Cardiac septum (tissue), 1 donor: ENCODE measurements at regions not wholly inside any gene's neighbourhood (a gene's known extent, or its start where the extent isn't known, plus 50 kb on each side); places are given as distances from the start of the nearest gene placed in this dataset.

ENCODE experiments used
- DNase-seq: peaks from one replicate; pipeline ENCODE4 v3.0.0-alpha.2; 2020; ENCODE audit warnings: low spot score
- intact Hi-C: fragments of 100-400 bp; cut with DNase I; formaldehyde crosslinking; loops from one replicate; pipeline ENCODE4 v1.14.0; 2022
- donor health status: DM: no; HTN: no; CAD: no.

DNA sequence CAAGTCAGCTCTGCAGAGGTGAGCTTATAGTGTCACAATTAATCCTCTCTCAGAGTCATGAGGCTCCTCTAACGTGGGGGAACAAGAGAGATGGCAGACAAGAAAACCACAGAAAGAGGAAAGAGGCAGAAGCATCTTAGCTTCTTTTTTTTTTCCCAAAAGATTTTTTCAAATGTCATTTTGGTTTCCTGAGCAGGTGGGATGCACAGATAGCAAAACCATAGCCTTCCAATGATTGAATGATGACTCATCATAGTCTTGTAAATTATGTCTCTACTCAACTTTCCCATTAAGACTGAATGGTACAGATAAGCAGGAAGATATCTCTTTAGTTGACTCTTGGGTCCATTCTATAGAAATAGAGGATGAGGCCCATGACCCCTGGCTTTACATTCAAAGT lies 162.8 kb upstream of the ZFHX3 start:
- no peak for DNase-seq
- intact Hi-C loops, result no loop called here

DNA sequence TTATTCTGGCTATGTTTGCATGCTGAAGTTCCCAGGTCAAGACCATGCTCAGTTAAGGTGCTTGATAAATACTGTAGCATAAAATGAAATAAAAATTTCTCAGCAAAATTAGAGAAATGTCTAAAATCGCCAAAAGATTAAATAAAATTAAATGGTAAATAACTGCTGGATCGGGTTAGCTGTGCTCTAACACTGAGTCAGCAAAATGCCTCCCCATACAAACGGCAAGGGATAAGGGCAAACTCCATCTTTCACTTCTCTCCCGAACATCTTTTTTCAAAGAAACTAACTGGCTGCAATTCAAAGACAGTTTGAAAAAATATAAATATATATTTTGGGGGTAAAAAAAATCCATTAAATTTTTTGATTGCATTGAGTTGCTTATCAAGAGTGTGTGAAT lies 162.2 kb upstream of the ZFHX3 start:
- intact Hi-C loops, result no loop called here
- DNase-seq, result no peak

DNA sequence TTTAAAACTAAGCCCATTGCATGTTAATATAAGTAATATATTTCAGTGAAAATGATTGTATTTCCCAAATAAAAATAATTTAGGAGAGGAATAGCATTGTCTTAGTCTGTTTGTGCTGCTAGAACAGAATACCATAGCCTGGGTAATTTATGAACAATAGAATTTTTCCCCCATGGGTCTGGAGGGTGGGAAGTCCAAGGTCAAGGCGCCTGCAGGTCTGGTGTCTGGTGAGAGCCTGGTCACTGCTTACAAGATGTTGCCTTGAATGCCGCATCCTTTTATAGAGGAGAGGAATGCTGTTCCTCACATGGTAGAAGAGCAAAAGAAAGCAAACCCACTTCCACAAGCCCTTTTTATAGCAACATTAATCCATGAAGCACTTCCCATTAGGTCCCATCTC lies 161.3 kb upstream of the ZFHX3 start:
- intact Hi-C loops, result no loop called here
- no peak for DNase-seq

DNA sequence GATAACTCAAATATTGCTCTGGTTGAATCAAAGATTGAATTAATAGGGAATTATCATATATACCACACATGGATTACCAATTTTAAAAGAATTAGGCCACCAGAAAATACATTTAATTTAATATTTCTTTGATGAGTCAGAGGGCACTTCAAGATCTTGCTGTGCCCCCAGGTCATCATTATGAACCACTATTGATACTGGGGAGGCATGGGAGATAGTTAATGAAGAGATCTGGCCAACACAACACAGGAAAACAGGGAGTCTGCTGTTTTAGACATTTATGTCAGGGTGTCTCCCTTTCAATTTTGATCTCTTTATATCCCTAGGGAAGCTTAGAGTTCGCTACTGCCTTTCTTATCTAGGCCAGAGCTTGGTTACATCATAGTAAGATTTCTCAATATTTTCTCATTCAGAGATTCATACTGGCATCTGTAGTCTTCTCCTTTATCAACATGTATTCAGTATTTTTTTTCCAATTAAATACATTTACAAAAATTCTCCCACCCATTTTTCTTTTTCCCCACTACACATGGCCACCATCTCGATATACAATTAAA lies 158.3 kb upstream of the ZFHX3 start:
- intact Hi-C loops, result no loop called here
- DNase-seq, result no peak

DNA sequence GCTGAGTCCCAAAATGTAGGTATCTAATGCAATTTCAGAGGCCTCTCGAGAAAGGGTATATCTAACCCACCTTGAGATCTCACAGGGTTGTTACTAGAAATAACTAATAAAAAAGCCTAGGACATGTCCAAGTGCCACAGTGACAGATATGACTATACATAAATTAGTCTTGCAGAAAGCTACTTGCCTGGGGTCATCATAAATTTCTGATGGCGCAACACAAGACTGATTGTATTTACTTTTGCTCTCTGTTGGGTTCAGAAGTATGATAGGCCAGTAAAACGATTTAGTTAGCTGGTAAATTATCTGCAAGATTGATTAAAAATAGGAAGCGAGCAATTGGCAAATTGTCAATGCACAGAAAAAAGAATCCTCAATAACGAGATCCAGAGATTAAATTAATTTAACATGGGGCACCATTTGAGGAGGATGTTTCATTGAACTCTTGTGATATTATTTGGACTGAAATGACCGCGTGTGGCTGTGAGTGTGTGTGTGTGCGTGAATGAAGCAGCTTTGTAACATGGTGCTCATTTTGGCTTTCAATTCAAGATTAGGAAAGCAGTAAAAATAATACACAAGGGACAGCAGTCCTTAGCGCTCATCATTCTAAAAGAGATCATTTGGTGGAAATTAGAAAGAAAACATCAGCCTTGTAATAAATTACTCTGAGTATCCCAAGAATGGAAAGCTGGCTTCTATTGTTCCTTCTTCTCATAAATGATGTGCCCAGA lies 157.4 kb upstream of the ZFHX3 start:
- DNase-seq, result no peak
- intact Hi-C loops, result no loop called here

DNA sequence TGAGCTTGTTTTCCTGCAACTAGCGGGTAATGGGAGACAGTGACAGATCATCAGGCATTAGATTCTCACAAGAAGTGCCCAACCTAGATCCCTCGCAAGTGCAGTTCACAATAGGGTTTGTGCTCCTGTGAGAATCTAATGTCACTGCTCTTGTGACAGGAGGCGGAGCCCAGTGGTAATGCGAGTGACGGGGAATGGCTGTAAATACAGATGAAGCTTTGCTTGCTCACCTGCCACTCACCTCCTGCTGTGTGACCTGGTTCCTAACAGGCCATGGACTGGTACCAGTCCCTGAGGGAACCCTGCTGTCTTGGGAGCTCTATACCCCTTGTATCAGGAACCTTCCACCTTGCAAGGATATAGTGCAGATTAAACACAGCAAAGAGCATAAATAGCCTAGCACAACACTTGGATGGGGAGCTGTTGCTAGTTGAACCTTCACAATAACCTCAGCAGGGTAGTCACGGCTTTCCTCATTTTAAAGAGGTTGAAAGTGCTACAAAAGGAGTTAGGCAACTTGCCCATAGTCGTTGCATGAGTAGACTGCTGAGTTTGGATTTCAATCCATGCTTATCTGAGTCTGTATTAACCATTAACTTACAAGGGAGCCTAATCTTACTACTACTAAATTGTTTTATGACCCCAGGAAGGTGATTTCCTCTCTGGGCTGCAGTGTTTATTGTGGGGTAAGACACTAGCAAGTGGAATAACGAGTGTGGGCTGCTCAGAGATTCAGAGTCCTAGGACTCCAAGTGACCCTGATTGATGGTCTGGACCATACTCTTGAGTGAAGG lies 156.6 kb upstream of the ZFHX3 start:
- no peak for DNase-seq
- intact Hi-C loops, result no loop called here

DNA sequence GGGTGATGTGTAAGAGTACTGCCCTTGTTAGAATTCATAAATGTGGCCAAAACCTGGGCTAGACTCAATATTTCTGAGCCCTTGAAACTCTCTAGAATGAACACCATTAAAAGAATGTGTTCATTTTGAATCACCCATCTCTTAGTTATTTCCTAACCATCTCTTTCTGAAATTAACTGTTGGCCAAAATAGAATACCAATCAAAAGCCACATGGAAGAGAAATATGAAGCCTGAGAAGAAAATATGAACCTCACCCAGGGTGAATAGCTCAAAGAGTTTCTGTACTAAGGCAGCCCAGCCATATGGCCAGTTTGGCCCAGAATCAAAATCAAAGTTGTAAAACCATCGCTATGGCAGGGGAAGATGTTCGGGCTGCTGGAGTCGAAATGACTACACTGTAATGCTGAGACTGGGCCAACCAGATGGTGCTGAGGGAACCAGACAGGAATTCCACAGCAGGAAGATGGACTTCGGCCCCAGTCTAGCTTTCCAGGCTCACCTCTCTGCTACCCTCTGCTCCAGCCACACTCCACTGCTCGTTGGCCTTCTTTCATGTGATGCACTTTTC lies 154.3 kb upstream of the ZFHX3 start:
- intact Hi-C loops, result no loop called here
- DNase-seq, result no peak

DNA sequence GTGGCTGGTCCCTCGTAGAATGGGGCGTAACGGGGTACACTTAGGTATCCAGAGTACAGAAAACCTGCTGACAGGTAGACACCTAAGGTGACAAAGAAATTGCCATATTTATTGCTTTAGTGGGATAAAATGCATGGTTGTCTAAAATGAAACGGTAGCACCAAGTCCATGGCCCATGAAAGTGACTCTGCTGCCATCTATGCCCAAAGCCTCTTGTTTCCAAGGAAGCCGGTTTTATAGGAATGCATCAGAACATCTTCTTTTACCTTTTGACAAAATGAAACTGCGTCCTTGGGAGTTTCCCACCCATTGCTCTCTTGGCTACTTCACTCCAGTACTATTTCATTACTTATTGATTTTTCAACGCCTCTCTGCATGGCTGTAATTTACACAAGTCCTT lies 151.3 kb upstream of the ZFHX3 start:
- intact Hi-C loops, result loop anchor here (5.0 to 10.0 kb wide), 3 partner anchors 367 to 694 kb away; no protein-coding TSS in a partner anchor
- DNase-seq, result no peak

DNA sequence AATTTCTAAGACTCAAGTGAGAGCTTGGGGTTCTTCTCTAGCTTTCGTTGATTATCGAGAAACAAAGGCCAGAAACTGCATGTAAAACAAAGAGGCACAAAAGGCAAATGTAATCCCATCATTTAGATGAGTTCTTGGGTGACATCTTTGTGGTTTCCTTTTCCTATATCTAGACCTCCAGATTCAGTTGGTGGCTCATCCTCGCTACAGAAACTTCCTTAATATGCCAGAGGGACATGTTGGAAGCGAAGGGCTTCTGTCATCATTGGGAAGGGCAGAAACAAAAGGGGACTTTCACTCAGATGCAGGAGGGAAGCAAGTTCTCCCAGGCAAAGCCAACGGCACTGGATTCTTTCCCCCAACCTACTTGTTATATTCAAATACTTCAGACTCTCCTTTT lies 150.6 kb upstream of the ZFHX3 start:
- no peak for DNase-seq
- intact Hi-C loops, result loop anchor here (5.0 to 10.0 kb wide), 3 partner anchors 366 to 694 kb away; no protein-coding TSS in a partner anchor

DNA sequence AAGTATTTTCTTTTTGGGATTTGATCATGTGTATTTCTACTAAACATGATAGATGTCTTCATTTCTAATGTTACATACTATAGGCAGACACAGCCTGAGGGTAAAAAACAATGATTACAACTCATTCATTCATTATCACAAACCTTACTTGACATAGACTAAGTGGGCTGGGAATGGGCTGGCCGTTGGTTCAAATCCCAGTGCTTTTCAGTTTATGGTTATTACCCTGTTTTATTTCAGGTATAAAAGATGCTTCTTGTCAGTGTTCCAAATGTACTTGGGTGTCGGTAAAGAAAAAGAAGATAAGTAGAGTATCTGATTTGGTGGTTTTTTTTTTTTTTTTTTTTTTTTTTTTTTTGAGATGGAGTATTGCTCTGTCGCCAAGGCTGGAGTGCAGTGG lies 149.7 kb upstream of the ZFHX3 start:
- no peak for DNase-seq
- intact Hi-C loops, result loop anchor here (5.0 to 10.0 kb wide), 3 partner anchors 365 to 693 kb away; no protein-coding TSS in a partner anchor

DNA sequence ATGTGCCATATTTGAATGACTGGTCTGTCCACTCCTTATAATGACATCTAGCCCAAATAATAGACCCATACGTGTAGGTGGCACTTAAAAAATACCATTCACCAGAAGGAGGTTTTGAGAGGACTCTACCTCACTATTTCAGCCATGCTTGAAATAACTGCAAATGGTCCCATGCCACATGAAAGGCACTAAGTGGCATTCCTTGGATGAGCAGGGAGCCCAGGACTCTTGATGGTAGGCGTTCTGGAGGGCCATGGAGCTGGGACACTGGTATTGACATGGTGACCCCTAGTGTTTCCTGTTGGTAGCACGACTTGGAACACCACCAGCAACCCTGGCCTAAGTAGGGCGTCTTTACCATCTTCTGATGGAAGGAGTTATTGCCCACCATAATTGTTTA lies 148.7 kb upstream of the ZFHX3 start:
- DNase-seq, result no peak
- intact Hi-C loops, result loop anchor here (5.0 to 10.0 kb wide), 3 partner anchors 364 to 692 kb away; no protein-coding TSS in a partner anchor

DNA sequence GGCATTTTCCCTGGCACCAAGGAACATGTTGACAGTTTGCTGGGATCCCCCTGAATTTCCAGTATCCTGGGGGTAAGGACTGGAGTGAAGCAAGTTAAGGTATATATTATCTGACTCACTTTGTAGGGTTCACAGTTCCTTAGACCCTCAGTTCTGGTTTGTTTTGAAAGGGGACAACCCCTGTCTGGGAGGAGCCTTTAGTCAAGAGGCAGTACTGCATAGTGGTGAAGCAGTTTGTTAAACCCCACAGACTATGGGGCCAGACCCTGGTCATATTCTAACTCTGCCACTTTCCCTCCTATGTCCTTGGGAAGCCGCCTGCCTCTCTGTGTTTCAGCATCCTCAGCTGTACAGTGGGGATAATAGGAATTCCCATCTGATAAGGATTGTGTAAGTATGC lies 145.5 kb upstream of the ZFHX3 start:
- intact Hi-C loops, result loop anchor here (10.0 kb wide), 2 partner anchors 529 to 689 kb away; no protein-coding TSS in a partner anchor
- no peak for DNase-seq

DNA sequence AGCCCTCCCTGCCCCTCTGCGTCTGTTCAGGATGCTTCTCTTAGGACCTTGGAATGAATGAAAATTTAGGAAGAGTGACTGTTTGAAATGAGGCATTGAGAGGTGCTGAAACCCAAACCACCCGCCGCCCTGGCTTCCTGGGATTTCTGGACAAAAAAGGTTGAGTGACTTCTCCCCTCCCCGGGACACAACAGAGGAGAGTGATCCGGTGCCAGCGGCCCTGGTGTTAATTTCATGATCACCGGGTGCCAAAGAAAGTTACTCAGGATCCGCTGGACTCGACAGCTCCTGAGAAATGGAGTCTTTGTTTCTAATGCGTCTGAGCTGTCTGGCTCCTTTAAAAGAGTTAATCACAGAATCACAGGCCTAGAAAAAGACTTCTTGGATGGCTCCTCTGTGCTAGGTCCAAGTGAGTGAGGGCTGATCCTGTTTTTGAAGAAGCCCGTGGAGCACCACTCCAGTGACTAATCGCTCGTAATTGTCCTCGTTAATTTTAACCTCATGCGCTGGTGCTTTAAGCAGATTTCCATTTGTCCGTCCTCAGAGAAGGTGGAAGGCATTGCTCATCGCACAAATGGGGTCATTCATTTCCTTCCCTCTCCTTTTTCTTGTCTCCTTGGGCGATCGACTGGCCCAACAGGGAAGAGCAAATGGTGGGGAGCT lies 144.4 kb upstream of the ZFHX3 start:
- intact Hi-C loops, result loop anchor here (10.0 kb wide), 2 partner anchors 528 to 688 kb away; no protein-coding TSS in a partner anchor
- no peak for DNase-seq

DNA sequence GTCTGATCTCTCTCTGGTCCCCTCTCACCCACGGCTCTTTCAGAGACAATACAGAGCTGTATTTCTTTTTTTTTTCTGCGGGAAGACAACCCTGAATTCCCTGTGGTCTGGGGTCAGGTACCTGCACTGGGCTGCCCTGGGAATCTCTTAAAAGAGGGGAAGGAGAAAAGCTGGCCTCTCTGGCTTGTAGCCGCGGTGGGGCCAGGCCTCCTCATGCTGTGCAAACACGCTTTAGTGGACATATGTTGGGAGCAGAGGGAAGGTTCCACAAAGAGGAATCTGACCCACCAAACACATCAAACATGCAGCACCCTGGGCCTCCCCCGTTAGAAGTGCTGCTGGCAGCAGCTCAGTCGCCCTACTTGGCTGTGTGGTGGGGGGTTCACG lies 143.7 kb upstream of the ZFHX3 start:
- no peak for DNase-seq
- intact Hi-C loops, result loop anchor here (10.0 kb wide), 2 partner anchors 527 to 687 kb away; no protein-coding TSS in a partner anchor

DNA sequence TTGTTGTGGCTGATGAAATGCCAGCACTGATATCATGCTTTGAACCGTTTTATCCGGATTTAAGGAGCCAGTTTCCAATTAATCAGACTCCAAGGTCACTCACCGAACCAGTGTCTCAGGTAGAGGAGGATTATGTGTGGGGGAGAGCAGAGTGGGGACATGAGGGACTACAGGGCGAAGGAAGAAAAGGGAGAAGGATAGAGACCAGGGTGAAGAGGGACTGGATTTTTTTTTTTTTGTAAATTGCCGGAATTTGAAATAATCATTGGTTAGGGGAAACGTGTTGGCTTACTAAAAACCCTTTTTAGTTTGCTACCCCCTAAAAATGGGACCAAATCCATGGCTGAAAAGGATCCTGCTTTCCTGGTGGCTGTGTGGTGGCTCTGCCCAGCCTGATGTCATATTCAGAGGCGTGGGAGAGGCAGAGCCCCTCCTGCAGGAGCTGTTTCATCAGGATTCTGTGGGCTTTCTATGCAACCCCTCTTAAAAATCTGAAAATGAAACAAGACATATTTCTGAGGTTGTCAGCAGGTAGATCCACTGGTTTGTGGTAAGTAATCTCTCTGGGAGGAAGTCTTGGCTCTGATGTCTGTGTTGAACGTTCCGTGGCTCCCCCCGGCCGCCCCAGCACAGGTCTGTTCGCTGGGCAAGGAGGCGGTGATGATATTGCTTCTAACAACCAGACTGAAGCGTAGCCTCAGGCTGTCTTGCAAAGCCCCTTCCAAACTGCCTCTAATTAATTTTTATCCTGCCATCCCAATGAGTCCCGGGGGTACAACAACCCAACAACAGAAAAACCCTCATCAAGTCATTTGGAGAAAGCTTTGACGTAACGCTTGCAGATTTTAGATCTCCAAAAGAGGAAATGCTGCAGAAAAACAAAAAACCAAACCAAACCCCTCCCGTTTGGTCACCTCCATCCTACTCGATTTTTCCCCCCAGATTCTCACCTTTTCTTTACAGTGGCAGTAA lies 143.0 kb upstream of the ZFHX3 start:
- intact Hi-C loops, result loop anchor here (10.0 kb wide), 2 partner anchors 526 to 686 kb away; no protein-coding TSS in a partner anchor
- DNase-seq, result no peak

DNA sequence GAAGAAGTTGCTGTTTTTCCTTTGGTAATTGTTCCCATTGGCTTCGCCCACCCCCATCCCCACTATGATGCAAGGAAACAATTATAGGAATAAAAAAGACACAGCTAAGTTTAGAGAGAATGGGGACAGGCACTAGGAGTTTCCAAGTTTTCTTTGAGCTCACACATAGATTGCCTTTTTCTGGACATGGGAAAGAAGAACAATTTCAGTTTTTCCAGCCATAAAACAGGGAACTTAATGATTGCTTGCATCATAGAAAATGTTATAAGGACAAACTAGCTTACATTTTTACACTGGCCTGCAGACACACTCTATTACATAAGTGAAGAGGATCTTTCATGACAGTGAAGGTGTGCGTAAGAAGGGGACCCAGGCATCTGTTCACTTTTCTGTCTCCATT lies 142.3 kb upstream of the ZFHX3 start:
- intact Hi-C loops, result loop anchor here (10.0 kb wide), 2 partner anchors 525 to 685 kb away; no protein-coding TSS in a partner anchor
- no peak for DNase-seq

DNA sequence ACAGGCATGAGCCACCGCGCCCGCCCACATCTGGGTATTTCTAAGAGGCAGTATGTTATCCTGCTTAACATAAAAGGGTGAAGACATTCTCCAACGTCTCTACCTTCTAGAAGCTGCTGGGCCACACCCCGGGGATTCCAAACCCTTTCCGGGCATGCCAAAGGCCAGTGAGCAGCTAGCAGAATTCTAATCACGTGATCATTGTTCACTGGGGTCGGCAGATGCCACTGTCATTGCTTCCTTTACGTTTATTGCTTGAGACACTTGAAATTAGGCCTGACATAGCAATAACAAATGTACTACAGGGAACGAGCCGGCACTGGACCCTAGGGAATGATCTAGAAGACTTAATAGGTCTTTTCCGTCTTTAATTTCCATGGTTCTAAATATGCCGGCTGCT lies 141.2 kb upstream of the ZFHX3 start:
- no peak for DNase-seq
- intact Hi-C loops, result no loop called here
